Upper lobe of right lung (tissue), 1 donor: ENCODE measurements at regions not wholly inside any gene's neighbourhood (a gene's known extent, or its start where the extent isn't known, plus 50 kb on each side); places are given as distances from the start of the nearest gene placed in this dataset.

Experiments
- ATAC-seq: fragments of 200-7000 bp; cut with Tn5 transposase; one replicate; pipeline ENCODE4 v1.9.1; 2020; ENCODE audit warnings: mild to moderate bottlenecking, moderate library complexity
- DNase-seq: peaks from one replicate; pipeline ENCODE4 v3.0.0-alpha.2; 2020
- H3K27ac ChIP-seq: fragments of 200-600 bp; one replicate; pipeline ENCODE4 v1.8.0; 2022
- H3K27me3 ChIP-seq: fragments of 200-600 bp; one replicate; pipeline ENCODE4 v1.8.0; 2022; ENCODE audit warnings: mild to moderate bottlenecking
- H3K36me3 ChIP-seq: fragments of 200-600 bp; one replicate; pipeline ENCODE4 v1.8.0; 2022
- H3K4me1 ChIP-seq: fragments of 200-600 bp; one replicate; pipeline ENCODE4 v1.8.0; 2022
- H3K4me3 ChIP-seq: fragments of 200-600 bp; one replicate; pipeline ENCODE4 v1.8.0; 2022; ENCODE audit warnings: mild to moderate bottlenecking
- H3K9me3 ChIP-seq: fragments of 200-600 bp; one replicate; pipeline ENCODE4 v1.8.0; 2022
- CTCF ChIP-seq: fragments of 200-600 bp; IDR thresholded peaks from one replicate; pipeline ENCODE4 v1.8.0; 2022; ENCODE audit warnings: antibody characterized with exemption
- intact Hi-C: fragments of 100-400 bp; cut with DNase I; formaldehyde crosslinking; loops from one replicate; pipeline ENCODE4 v1.11.0; 2022
- donor health status: DM: no; HTN: yes; CAD: no; lungs with severe emphysema.

- intact Hi-C loops = no loop called here
- no peak overlapping the region for H3K27ac ChIP-seq
- H3K9me3 ChIP-seq = no peaks in the 10 kb centered on the region
- no peak for TF ChIP-seq CTCF
- no peak overlapping the region for H3K4me3 ChIP-seq
- H3K36me3 ChIP-seq = no peaks in the 10 kb centered on the region
- ATAC-seq = no peak
- no peaks in the 10 kb centered on the region for H3K4me1 ChIP-seq
- peaks cover 67% of the 10 kb centered on the region for H3K27me3 ChIP-seq
- no peak for DNase-seq
Observed at GRCh38 chr5:73238873-73239272, 65.9 kb downstream of the TMEM174 start.

GRCh38 chr5:73236541-73237128 lies 63.6 kb downstream of the TMEM174 start:
- ATAC-seq (no peak), DNase-seq (no peak)
- no peaks in the 10 kb centered on the region for H3K9me3 ChIP-seq
- intact Hi-C loops = no loop called here
- H3K36me3 ChIP-seq = no peaks in the 10 kb centered on the region
- H3K27ac ChIP-seq = no peak overlapping the region
- H3K4me3 ChIP-seq = no peak overlapping the region
- H3K27me3 ChIP-seq = peaks cover 86% of the 10 kb centered on the region
- H3K4me1 ChIP-seq = peaks cover 9% of the 10 kb centered on the region
- TF ChIP-seq CTCF = no peak

- intact Hi-C loops = no loop called here
- no peaks in the 10 kb centered on the region for H3K9me3 ChIP-seq
- peak overlapping the region; percentile 43 for H3K4me3 ChIP-seq
- H3K4me1 ChIP-seq = peaks cover 9% of the 10 kb centered on the region
- TF ChIP-seq CTCF = no peak
- no peak for DNase-seq
- ATAC-seq = no peak
- H3K27me3 ChIP-seq = peaks cover 95% of the 10 kb centered on the region
- no peaks in the 10 kb centered on the region for H3K36me3 ChIP-seq
- H3K27ac ChIP-seq = no peak overlapping the region
Observed at GRCh38 chr5:73234204-73234555, 61.2 kb downstream of the TMEM174 start.

- Histone ChIP-seq H3K27ac (no peak overlapping the region), H3K4me3 (peak overlapping the region; percentile 43), H3K36me3 (no peaks in the 10 kb centered on the region), H3K27me3 (peaks cover 95% of the 10 kb centered on the region), H3K9me3 (no peaks in the 10 kb centered on the region), H3K4me1 (peaks cover 9% of the 10 kb centered on the region)
- DNase-seq (no peak), ATAC-seq (peak; percentile 58)
- intact Hi-C loops = no loop called here
- no peak for TF ChIP-seq CTCF
Observed at GRCh38 chr5:73233461-73234203, 60.6 kb downstream of the TMEM174 start.

- DNase-seq (no peak), ATAC-seq (no peak)
- no peak overlapping the region for H3K27ac ChIP-seq
- peaks cover 93% of the 10 kb centered on the region for H3K27me3 ChIP-seq
- no peak for TF ChIP-seq CTCF
- peak overlapping the region; percentile 43 for H3K4me3 ChIP-seq
- intact Hi-C loops = no loop called here
- no peaks in the 10 kb centered on the region for H3K36me3 ChIP-seq
- peaks cover 9% of the 10 kb centered on the region for H3K4me1 ChIP-seq
- no peaks in the 10 kb centered on the region for H3K9me3 ChIP-seq
Observed at GRCh38 chr5:73233053-73233460, 60.1 kb downstream of the TMEM174 start.
